K562 (cell line): ENCODE measurements at regions not wholly inside any gene's neighbourhood (a gene's known extent, or its start where the extent isn't known, plus 50 kb on each side); places are given as distances from the start of the nearest gene placed in this dataset.
A peak's percentile ranks its signal among the peaks of the same experiment; 100 is the strongest.

ENCODE experiments used
- ATAC-seq: fragments of 200-7000 bp; cut with Tn5 transposase; 3 replicates; pipeline ENCODE4 v1.9.1; 2020; ENCODE audit warnings: moderate library complexity
- BruUV-seq: library from RNA; stranded (reverse); fragments of 400-500 nt; replicated peaks from 2 replicates; lab custom pipeline; 2021; lab: Mats Ljungman, UMichigan
- CTCF ChIA-PET: fragments of 300-600 bp; formaldehyde crosslinking; extraction: SDS; loops from one replicate; lab custom pipeline; 2021; ENCODE audit warnings: low intra/inter-chr PET ratio; lab: Yijun Ruan, JAX
- POLR2A ChIA-PET: fragments of 300-600, 350-650 bp; sonication (Branson Sonifier 250); formaldehyde crosslinking; extraction: SDS; loops from one replicate; lab custom pipeline; 2021; ENCODE audit warnings: antibody characterized with exemption, inconsistent platforms; lab: Yijun Ruan, JAX
- DNase-seq, 4 experiments: peaks; one replicate each; pipeline versions ENCODE4 v3.0.0 to v3.0.0-alpha.2; 2011 to 2018; ENCODE audit warnings: low spot score in 3 of 4, mixed read lengths in 3 of 4; ENCODE audit errors: extremely low read depth in 1 of 4
- FAIRE-seq: peaks from 2 replicates; lab custom pipeline; 2011; peaks lifted over from hg19 to GRCh38; lab: Jason Lieb, UNC
- H2AFZ ChIP-seq: 2 replicates; pipeline ENCODE4 v1.6.0; 2011; ENCODE audit warnings: low read depth, low read length, control low read depth, inconsistent platforms
- H3K27ac ChIP-seq: fragments of 200-600 bp; 3 replicates; pipeline ENCODE4 v1.8.0; 2011; ENCODE audit warnings: low read depth, mild to moderate bottlenecking, control low read depth, inconsistent platforms, low read length, moderate library complexity, mixed read lengths; ENCODE audit errors: extremely low read depth
- H3K27me3 ChIP-seq, 2 experiments: fragments of 300-600 bp in 1 of 2; 2 replicates in 1 of 2; 3 replicates in 1 of 2; pipeline versions ENCODE4 v1.6.0 to v1.8.0; 2011; ENCODE audit warnings: inconsistent platforms in 2 of 2, low read length in 2 of 2, mild to moderate bottlenecking in 1 of 2, mixed read lengths in 1 of 2, moderate library complexity in 1 of 2; ENCODE audit not compliant: control insufficient read depth in 2 of 2, insufficient read depth in 2 of 2
- H3K36me3 ChIP-seq: fragments of 300-600 bp; 3 replicates; pipeline ENCODE4 v1.8.0; 2011; ENCODE audit warnings: mild to moderate bottlenecking, low read length, inconsistent platforms; ENCODE audit not compliant: control insufficient read depth, insufficient read depth
- H3K4me1 ChIP-seq, 2 experiments: fragments of 200-600 bp in 1 of 2; replicated peaks in 1 of 2; 2 replicates in 1 of 2; 3 replicates in 1 of 2; pipeline versions ENCODE4 v1.5.1 to v1.8.0; 2011; ENCODE audit warnings: inconsistent platforms in 2 of 2, low read length in 2 of 2, mild to moderate bottlenecking in 1 of 2, mixed read lengths in 1 of 2, moderate library complexity in 1 of 2; ENCODE audit not compliant: control insufficient read depth in 2 of 2, insufficient read depth in 2 of 2
- H3K4me2 ChIP-seq: 2 replicates; pipeline ENCODE4 v1.6.1; 2011; ENCODE audit warnings: low read length, control low read depth, inconsistent platforms, mixed read lengths; ENCODE audit not compliant: insufficient read depth
- H3K4me3 ChIP-seq: fragments of 200-600 bp; sonication (generic), shearing (Covaris generic); 2 replicates; pipeline ENCODE4 v1.5.1; 2016; ENCODE audit warnings: control low read depth, inconsistent platforms
- H3K79me2 ChIP-seq: fragments of 200-600 bp; 3 replicates; pipeline ENCODE4 v1.8.0; 2011; ENCODE audit warnings: low read length, inconsistent platforms; ENCODE audit not compliant: control insufficient read depth, insufficient read depth
- H3K9ac ChIP-seq, 2 experiments: 2 replicates each; pipeline versions ENCODE4 v1.6.0 to v1.6.1; 2011; ENCODE audit warnings: low read depth in 2 of 2, low read length in 2 of 2, control low read depth in 1 of 2, inconsistent platforms in 1 of 2, mild to moderate bottlenecking in 1 of 2, mixed read lengths in 1 of 2; ENCODE audit not compliant: insufficient read depth in 1 of 2
- H3K9me1 ChIP-seq: one replicate; pipeline ENCODE4 v1.6.0; 2011; ENCODE audit warnings: inconsistent platforms, mild to moderate bottlenecking, low read length, moderate library complexity; ENCODE audit not compliant: control insufficient read depth, insufficient read depth
- H3K9me3 ChIP-seq: replicated peaks from 2 replicates; pipeline ENCODE4 v1.5.1; 2011; ENCODE audit warnings: low read depth, low read length, inconsistent platforms; ENCODE audit not compliant: control insufficient read depth, insufficient read depth
- H4K20me1 ChIP-seq: replicated peaks from 2 replicates; pipeline ENCODE4 v1.6.1; 2011; ENCODE audit warnings: low read length, inconsistent platforms, mixed read lengths; ENCODE audit not compliant: control insufficient read depth, insufficient read depth
- FOXP1 ChIP-seq: sonication (generic); formaldehyde crosslinking; IDR thresholded peaks from 2 replicates; pipeline ENCODE4 v1.8.0; 2022; ENCODE audit warnings: mild to moderate bottlenecking, missing genetic modification reagents
- KDM5B ChIP-seq: fragments of 200-600 bp; sonication (generic); IDR thresholded peaks from 2 replicates; pipeline ENCODE4 v1.6.1; 2012; ENCODE audit warnings: low read depth, mild to moderate bottlenecking, moderate library complexity, low read length, control low read depth, inconsistent platforms; ENCODE audit not compliant: insufficient replicate concordance
- REST ChIP-seq, 2 experiments: fragments of 450-650 bp; formaldehyde crosslinking in 1 of 2; IDR thresholded peaks; 2 replicates each; pipeline versions ENCODE4 v1.4.0 to v1.6.1; 2014 to 2020; ENCODE audit warnings: mild to moderate bottlenecking in 2 of 2, borderline replicate concordance in 1 of 2, low read depth in 1 of 2
- ZNF316 ChIP-seq: fragments of 450-650 bp; IDR thresholded peaks from 2 replicates; pipeline ENCODE4 v1.6.1; 2016
- WGBS: fragments of 100-300 bp; shearing (Covaris generic); methylation state at CpG from one replicate; pipeline ENCODE4 v1.1.6; 2016; ENCODE audit warnings: low coverage, mixed read lengths; ENCODE audit not compliant: insufficient coverage; ENCODE audit errors: missing lambda C conversion rate; 5-methylcytosine and 5-hydroxymethylcytosine counted together
- in situ Hi-C: fragments of 300-500 bp; cut with MboI; formaldehyde crosslinking; loops from 4 replicates; pipeline ENCODE4 v1.15.0; 2018; ENCODE audit warnings: inconsistent platforms, mixed read lengths
- intact Hi-C: fragments of 100-400 bp; cut with micrococcal nuclease; formaldehyde crosslinking; loops from 2 replicates; pipeline ENCODE4 v1.14.2; 2022

GRCh38 chr6:97919631-97920030, 636.6 kb upstream of the MMS22L start (continued):
- TF ChIP-seq REST (IDR thresholded peaks at IDR 0.05; ENCODE audit: borderline replicate concordance) (no peak), REST (CRISPR knock-in tag; IDR thresholded peaks at IDR 0.05; ENCODE audit: low read depth) (no peak), FOXP1 (CRISPR knock-in tag) (no peak)
- TF ChIP-seq, all 486 proteins: peak for 0

- ATAC-seq (no peak), FAIRE-seq (no peak)
- H4K20me1 ChIP-seq = no peaks in the 10 kb centered on the region
Observed at GRCh38 chr6:97923249-97923648, 640.2 kb upstream of the MMS22L start.

More at GRCh38 chr6:97923249-97923648, 640.2 kb upstream of the MMS22L start:
- H3K36me3 ChIP-seq = no peaks in the 10 kb centered on the region
- in situ Hi-C loops = no loop called here
- intact Hi-C loops = no loop called here
- H3K4me2 ChIP-seq = no peak overlapping the region
- H3K9me3 ChIP-seq = no peaks in the 10 kb centered on the region
- no peak overlapping the region for H3K27ac ChIP-seq
- H3K9me1 ChIP-seq = no peaks in the 10 kb centered on the region
- H3K27me3 ChIP-seq = no peaks in the 10 kb centered on the region
- H2AFZ ChIP-seq = no peak overlapping the region
- BruUV-seq = no TSS peak
- 4% methylated on average over 2 of the region's 2 CpGs for WGBS
- H3K4me3 ChIP-seq = no peak overlapping the region
- TF ChIP-seq KDM5B = no peak
- TF ChIP-seq ZNF316 = peak; percentile 52; the same call in 1 of the 2 replicates
- TF ChIP-seq, all 486 proteins: peak for 1
- no peak for DNase-seq
- Histone ChIP-seq H3K9ac (no peak overlapping the region), H3K79me2 (no peaks in the 10 kb centered on the region), H3K4me1 (no peaks in the 10 kb centered on the region)
- ChIA-PET CTCF (no interaction called here), POLR2A (no interaction called here)
